GM19397 (cell line): ENCODE measurements at regions not wholly inside any gene's neighbourhood (a gene's known extent, or its start where the extent isn't known, plus 50 kb on each side); places are given as distances from the start of the nearest gene placed in this dataset.

Source experiments
- ATAC-seq: cut with Tn5 transposase; IDR thresholded peaks from one replicate; pipeline ENCODE4 v1.9.1; 2021; ENCODE audit warnings: mild to moderate bottlenecking, moderate library complexity; ENCODE audit not compliant: unreplicated experiment

DNA sequence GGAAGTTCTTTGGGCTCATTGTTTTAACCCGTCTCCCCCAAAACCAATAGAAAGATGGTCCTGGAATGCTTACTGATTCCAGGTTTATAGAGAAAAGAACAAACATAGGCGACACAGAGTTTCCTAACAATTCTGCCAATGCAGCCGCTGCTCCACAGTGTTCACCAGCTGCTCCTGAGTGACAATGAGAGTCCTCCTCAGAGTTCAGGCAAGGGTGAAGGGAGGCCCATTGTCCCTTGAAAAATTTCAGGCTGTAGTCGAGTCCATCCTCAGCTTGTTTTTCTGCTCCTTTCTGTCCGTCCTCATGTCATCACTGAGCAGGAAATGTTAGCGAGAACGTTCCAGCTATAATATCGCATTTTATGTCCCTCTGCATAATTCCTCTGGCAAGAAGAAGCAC is 537.6 kb downstream of the TCERG1L start:
- ATAC-seq = no peak

DNA sequence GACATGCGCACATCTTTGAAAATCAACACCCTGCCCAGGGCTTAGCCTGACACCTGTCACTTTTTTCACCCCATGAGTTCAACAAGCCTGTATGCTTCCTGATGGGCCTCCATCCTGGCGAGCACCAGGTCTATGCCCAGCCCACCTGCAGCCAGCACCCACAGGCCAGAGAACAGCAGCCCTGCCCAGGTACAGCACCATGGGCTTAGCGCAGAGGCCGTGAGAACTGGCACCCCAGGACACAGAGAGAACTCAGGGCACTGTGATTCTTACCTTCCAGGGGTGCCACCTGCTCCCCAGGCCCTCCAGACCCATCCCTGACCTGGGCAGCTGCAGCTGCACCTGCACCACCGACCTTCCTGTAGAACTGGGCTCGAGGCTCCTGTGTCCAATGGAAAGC is 536.6 kb downstream of the TCERG1L start:
- no peak for ATAC-seq

DNA sequence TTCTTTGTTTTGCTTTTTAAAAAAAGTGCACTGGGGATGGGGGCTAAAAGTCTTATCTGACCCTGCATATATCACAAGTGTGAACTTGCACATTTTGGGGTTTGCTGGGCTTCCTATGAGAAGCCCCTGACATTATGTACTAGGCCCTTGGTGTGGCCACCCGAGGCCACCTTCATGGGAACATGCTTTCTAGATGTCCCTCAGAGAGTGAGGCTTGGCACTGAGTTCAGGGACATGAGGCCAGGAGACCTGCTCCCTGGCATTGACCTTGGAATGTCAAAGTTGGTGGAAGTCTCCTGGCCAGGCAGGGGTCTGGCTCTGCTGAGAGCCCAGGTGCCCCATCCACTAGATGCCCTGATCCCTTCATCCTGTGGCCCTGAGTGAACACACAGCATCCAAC is 536.2 kb downstream of the TCERG1L start:
- no peak for ATAC-seq

DNA sequence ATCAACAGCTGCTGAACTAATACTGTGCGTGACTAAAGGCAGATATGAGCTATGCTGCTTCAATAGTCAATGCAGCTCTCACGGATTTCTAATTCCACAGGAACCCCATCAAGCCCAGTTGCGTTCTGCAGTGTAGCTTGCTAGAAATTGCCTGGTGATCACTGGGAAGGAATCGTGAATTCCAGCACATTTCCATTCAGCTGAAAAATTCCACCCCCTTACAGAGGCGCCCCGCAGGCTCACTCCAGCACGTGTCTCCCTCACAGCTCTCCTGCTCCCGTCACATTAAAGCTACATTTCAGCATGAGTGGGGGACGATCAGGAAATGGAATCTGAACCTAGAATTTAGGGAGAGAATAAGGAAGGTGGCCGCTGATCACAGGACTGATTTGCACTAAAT is 534.8 kb downstream of the TCERG1L start:
- no peak for ATAC-seq

DNA sequence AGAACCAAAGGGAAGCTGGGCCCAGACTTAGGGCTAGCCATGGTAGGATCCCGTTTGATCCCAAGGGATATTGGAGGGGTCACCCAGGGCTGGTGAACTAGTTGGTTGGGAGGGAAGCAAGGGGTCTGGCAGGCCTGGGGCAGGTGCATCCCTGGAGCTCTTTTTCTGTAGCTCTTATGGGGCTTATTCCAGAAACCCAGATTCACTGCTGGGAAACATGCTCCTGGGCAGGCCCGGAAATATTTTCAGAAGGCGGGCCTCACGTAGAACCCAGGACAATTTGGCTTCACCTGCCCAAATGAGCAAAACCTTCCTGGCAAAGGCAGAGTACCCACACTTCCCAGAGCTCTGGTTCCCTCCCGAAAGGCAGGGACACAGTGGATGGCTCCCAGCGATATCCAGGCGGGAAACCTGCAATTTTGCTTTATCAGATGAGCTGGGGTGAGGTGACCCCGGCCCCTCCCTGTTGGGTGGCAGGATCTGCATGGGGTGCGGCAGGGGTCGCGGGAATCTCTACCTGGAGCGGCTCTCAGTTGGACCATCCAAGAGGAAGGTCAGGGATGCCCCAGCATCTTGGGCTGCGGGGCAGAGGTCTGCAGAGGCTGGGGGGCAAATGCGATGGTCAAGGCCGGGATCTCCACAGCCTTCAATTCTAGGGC is 533.9 kb downstream of the TCERG1L start:
- no peak for ATAC-seq

DNA sequence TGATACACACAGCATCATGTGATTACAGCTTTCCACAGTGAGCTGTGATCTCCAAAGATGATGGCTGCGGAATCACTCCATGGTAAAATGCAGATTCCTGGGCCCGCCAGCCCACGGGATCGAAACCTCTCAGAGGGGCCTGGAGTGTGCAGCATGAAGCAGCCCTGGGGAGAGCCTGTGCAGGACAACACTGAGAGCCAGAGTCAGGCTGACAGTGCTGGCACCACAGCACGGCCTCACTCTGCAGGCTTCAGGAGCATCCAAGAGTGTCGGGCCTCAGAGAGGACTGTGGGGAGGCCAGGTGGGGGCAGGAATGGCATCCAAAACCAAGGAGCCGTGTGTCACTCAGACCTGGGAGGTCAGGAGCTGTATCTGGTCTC is 533.4 kb downstream of the TCERG1L start:
- no peak for ATAC-seq

DNA sequence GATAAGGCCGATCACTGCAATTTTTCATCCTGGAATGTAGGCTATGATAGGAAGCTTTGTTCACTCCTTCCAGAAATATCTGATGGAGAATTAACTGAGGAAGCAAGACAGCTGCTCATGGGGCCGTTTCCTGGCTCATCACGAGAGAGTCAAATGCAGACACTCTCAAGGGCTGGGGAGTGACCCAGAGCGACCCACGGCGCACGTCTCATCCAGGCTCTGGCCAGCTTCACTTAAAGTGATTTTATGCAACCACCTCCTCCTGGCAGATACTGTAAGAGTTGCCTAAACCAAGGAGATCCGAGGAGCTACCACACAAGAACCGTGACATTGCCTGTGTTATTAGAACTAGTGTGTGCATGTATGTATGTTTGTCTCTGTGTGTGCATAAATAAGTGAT is 530.8 kb downstream of the TCERG1L start:
- no peak for ATAC-seq

DNA sequence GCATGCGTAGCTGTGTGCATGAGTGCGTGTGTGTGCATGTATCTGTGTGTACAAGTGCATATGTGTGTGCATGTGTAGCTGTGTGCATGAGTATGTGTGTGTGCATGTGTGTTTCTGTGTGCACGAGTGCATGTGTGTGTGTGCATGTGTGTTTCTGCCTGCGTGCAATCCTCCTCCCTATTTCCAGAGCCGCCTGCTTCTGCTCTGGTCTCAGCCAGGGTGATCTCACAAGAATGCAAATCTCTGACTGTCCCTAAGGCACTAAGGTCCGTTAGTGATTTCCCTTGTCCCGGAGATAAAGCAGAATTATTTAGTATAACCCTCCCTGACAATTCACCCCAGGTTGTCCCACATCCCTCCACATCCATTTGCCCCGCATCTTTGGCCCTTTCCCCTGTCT is 530.3 kb downstream of the TCERG1L start:
- no peak for ATAC-seq

DNA sequence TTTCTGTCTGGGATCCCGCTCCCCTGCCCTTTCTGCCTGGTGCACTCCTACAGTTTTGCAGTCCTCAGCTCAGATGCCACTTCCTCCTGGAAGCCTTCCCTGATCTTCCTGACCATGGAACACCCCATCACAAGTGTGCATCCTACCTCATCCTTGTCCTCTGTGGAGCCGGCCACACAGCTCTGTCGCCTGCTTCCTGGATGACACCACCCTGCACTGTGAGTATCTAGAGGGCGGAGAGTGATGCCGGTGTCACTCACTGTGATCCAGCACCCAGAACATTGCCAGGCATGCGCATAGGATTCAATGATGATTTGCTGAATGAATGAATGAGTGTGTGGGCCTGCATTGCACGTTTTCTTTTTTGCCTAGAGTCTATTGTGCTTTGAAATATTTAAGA is 529.9 kb downstream of the TCERG1L start:
- ATAC-seq = no peak

DNA sequence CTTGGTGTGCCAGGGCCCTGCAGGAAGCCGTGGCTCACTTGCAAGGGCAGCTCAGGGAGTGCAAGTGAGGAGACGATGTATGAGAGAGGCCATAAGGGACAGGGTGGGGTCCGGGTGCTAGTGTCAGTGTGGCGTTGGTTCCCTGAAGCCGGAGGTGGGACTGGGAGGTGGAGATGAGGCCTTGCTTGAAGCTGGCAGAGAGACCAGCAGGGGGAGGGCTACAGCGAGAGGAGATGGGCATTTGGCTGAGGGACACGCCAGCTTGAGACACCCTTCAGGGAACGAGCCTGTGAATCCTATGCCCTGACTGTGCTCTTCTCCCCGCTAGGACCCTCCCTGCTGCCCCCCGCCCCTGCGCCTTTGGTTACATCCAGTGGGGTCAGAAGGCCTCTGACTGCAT is 529.1 kb downstream of the TCERG1L start:
- ATAC-seq = no peak

DNA sequence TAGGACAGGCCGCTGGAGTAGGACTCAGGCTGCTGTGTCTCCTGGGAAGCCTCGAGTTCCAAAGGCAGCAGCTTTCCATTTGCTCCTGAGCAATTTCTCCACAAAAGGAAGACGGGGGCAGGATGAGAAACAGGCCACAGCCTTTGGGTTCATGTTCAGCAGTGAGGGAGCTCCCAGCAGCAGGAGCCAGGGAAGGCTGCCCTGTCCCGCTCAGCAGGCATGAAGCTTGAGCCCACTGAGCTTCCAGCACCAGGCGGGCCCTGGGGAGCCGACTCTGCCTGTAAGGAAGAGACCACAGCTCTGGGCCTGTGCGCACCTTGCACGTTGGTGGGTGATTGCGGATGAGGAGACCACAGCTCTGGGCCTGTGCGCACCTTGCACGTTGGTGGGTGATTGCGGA is 527.2 kb downstream of the TCERG1L start:
- no peak for ATAC-seq

DNA sequence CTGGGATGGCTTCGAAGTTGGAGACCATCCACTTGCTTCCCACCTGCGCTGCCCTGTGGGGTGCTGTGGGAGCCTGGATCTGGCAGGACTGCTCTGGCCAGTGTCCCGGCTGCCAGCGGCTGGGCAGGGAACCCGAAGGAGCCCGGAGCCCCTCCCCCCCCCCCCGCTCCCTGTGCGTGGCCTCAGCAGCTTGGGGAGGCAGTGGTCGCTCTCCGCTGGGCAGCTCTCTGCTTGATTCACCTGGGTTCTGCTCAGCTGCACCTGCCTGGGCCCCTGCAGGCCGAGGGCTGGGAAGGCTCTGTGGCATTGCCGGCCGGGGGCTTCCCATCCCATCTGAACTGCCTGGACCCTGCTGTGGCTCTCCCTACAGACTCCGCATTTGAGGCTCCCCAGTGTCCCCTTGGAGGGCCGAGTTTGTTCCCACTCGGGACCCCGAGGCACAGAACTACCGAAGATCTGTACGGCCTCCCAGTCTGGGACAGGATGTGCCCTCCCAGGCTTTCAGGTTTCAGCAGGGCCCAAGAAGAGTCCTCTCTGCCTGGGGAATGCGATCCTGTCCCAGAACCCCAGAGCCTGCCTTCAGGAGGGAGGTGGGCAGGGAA is 525.1 kb downstream of the TCERG1L start:
- no peak for ATAC-seq

DNA sequence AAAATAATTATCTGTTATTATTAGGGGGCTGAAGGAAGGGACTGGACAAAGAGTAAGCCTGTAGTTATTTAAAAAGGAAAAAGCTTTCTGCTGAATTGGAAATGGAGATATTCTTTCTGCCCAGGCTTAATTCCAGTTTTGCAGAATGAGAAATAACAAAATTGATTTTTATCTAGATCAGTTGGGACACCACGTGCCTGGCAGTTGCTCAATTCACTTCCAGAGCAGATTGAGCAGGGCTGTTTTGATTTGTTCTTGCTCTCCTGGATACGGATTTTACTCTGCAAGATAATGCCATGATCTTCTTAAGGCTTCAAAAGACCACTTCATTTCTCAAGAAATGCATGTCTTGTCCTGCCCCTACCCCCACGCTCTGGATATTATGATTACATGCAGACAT is 524.3 kb downstream of the TCERG1L start:
- ATAC-seq = no peak

DNA sequence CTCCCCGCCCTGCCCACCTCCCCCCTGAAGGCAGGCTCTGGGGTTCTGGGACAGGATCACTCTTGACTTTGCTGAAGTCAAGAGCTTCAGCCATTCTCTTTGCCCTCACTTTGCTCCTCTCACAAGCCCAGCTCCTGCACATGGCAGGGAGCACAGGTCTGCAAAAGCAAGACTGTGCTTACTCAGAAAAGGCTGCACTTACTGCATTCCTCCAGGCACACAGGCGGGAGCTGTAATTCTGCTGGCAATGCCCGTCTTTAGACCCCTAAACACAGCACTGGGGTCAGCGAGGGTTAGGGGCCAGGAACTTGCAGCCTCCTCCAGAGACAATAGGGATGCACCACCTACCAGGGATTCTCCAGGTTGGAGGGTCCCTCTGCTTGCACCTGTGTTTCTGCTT is 523.7 kb downstream of the TCERG1L start:
- no peak for ATAC-seq

DNA sequence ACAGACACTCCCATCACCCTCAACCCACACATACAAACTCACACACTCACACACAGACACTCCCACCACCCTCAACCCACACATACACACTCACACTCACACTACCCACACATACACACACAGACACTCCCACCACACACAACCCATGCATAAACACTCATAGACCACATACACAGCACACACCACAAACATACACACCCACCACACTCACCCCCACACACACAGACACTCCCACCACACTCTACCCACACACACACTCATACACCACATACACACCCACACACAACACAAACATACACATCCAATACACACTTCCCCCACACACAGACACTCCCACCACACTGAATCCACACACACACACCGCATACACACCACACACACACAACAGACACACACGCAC is 521.2 kb downstream of the TCERG1L start:
- no peak for ATAC-seq

DNA sequence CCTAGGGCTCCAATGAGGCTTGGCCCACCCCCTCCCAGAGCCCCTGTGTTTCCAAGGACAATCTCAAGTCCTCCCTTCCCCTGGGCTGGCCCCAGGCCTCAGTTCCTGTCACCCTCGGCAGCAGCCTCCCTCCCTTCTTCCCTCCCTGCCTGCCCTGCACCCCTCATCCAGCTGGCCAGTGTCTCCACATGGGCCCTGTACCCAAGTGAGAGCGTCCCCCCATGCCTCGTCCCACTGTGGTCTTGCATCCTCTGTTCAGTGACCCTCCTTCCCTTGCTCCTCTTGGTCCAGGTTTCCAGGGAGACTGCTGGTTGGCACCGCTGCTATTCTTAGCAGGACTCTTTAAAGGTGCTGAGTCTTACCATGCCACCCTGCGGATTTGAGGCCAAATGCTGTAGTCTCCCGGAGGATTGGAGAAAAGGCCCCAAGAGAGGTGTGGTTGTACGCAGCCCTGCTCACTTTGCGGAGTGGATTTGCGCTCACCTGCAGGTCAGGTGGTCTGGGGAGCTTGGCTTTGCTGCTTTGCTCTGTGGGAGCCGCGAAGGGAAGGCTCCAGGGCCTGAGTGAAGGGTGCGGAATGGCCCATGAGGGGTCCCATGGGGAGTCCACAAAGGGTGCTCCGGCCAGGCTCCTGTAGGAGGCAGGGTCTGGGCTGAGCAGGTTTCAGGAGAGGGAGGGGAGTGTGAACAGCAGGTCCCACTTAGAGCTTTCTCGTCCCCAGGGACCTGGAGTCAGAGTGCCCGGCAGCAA is 519.2 kb downstream of the TCERG1L start:
- no peak for ATAC-seq

DNA sequence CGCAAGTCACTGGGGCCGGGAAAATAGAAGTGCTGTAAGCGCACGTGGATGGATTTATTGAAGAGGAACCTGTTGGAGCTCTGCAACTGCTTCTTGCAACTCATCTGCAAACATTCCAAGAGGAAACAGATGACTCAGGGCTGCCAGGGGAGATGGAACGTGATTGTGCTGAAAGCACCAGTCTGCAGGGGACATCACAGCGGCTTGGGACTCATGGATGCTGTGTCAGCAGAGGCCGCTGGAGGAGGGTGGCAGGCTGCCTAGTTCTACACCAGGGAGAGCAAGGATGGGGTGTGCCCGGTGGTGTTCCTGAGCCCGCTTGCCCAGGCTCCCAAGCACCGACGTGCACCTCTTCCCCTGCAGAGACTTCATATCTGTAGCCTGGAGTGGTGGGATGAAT is 515.7 kb downstream of the TCERG1L start:
- no peak for ATAC-seq

DNA sequence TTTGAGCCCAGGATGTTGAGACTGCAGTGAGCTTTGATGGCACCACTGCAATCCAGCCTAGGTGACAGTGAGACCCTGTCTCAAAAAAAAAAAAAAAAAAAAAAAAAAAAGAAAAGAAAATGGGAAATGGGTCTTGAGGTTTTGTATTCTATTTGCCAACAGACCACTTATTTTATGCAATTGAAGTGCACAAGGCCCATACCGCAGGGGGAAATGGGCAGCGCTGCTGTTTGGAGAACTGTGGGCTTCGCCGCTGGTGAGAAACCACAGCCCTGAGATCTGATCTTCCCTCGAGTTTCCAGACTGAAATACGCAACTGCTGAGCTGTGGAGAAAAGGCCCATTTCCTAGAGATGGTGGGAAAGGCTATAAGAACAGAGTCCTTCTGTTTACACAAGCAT is 512.0 kb downstream of the TCERG1L start:
- ATAC-seq = no peak

DNA sequence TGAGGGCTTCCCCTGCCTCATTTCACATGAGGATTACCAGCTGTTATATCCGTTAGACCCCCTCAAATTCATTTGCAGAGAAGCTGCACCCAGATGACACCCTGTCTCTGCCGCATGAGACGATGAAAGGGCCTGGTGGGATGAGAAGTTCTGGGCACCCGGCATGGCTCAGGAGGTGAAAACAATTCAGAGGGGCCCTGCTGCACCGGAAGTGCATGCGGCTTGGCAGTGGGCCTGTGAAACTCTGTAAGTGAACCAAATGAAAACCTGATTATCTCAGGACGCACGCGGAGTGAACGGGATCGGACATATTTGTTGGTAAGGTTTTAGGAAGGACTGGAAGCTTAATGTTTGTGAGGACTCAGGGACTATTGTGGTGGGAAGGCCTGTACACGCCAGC is 511.2 kb downstream of the TCERG1L start:
- no peak for ATAC-seq

DNA sequence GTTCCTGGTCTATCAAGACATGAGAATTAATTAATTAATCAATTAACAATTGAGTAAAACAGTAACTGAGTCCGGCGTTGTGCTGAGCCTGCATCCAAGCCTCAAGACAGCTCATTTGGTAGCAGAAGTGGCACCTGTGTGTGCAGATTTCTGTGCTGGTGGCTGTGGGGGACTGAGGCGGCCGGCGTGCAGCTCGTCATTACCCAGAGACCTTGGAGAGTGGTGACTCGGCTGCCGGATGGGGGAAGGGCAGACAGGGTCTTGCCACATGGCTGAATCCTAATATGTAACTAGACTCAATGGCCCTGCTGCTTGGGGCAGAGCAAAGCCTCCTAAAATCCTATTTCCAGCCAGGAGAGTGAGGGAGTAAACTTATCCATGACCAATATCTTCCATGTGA is 510.2 kb downstream of the TCERG1L start:
- no peak for ATAC-seq

DNA sequence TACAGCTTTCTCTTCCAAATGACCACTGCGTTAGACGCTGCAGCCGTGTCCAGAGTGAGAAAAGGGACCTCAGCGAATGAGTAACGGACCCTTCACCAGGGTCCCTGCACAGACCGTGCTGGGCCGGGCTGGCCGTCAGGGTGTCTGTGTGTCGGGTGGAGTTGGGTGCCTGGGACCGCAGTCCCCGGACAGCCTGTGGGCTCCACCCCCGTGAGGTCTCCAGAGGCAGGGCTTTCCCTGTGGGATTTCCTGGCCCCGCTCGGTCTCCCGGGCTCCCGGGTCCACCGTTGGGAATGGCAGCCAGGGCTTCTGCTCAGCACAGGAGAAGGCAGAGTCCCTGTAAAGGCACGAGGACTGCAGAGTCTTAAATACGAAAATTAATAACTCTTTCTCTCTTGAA is 509.7 kb downstream of the TCERG1L start:
- no peak for ATAC-seq

DNA sequence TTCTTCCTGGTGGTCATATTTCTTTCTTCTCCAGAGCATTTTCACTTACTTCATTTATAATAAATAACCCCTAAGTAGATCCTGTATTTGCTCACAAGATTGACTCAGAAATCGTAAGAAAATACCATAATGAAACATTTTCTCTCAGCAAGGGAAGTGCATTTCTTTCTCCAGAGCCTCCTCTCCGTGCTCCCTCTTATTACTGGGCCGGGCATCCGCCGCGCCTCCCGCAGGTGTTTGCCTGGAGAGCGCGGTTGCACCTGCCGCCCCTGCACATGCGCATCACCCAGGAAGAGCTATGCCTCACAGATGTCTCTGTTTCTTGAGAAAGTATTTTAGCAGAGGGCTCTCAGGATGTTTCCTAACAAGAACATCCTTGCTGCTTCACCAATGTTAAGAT is 509.2 kb downstream of the TCERG1L start:
- ATAC-seq = no peak

DNA sequence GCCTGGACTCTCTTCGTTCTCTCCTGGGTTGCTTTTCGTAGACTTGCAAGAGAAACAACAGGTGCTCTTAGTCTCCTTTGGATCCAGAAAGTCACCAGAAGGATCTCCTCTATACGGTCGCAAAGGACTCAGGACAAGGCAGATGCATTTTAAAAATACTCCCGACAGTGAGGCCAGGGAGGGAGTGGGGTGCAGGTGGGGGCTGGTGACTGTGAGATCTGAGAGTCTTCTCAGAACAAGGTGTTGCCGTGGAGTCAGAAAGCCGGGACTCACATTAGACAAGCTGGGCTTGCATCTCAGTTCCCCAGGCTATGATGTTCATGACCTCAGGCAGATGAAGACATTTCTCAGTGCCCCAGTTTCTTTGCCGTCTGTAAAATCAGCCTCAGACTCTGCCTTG is 507.2 kb downstream of the TCERG1L start:
- no peak for ATAC-seq
